Esophagus muscularis mucosa (tissue), 4 donors: ENCODE measurements at regions not wholly inside any gene's neighbourhood (a gene's known extent, or its start where the extent isn't known, plus 50 kb on each side); places are given as distances from the start of the nearest gene placed in this dataset.

ENCODE experiments used
- EP300 ChIP-seq: sonication (generic); formaldehyde crosslinking; IDR thresholded peaks from one replicate; pipeline ENCODE4 v1.6.1; 2017; ENCODE audit warnings: antibody characterized with exemption
- POLR2A ChIP-seq: fragments of 450-650 bp; IDR thresholded peaks from one replicate; pipeline ENCODE4 v1.6.1; 2017; ENCODE audit warnings: antibody characterized with exemption, moderate library complexity, mild to moderate bottlenecking, low read depth
- TF ChIP-seq, protein P1 (sequence below), 3 experiments: fragments of 200-600 bp in 2 of 3; fragments of 450-650 bp in 1 of 3; sonication (generic) in 2 of 3; IDR thresholded peaks; one replicate each; pipeline ENCODE4 v1.5.1; 2017 to 2019; ENCODE audit warnings: antibody characterized with exemption in 3 of 3, mild to moderate bottlenecking in 2 of 3, moderate library complexity in 1 of 3

GRCh38 chr17:33385713-33386112, 92.6 kb upstream of the ASIC2 start:
- TF ChIP-seq EP300: no peak
- TF ChIP-seq, protein P1, sequence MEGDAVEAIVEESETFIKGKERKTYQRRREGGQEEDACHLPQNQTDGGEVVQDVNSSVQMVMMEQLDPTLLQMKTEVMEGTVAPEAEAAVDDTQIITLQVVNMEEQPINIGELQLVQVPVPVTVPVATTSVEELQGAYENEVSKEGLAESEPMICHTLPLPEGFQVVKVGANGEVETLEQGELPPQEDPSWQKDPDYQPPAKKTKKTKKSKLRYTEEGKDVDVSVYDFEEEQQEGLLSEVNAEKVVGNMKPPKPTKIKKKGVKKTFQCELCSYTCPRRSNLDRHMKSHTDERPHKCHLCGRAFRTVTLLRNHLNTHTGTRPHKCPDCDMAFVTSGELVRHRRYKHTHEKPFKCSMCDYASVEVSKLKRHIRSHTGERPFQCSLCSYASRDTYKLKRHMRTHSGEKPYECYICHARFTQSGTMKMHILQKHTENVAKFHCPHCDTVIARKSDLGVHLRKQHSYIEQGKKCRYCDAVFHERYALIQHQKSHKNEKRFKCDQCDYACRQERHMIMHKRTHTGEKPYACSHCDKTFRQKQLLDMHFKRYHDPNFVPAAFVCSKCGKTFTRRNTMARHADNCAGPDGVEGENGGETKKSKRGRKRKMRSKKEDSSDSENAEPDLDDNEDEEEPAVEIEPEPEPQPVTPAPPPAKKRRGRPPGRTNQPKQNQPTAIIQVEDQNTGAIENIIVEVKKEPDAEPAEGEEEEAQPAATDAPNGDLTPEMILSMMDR (IDR thresholded peaks at IDR 0.05): no peak
- TF ChIP-seq POLR2A: no peak
